HEK293T (cell line): ENCODE measurements at regions not wholly inside any gene's neighbourhood (a gene's known extent, or its start where the extent isn't known, plus 50 kb on each side); places are given as distances from the start of the nearest gene placed in this dataset.

Experiments used
- CTCF ChIA-PET: fragments of 350-600 bp; formaldehyde crosslinking; extraction: SDS; loops from one replicate; lab custom pipeline; 2021; ENCODE audit warnings: antibody characterized with exemption, inconsistent platforms; lab: Yijun Ruan, JAX
- POLR2A ChIA-PET: fragments of 350-600 bp; formaldehyde crosslinking; extraction: SDS; loops from one replicate; lab custom pipeline; 2020; ENCODE audit warnings: antibody characterized with exemption, inconsistent platforms; lab: Yijun Ruan, JAX
- DNase-seq: peaks from one replicate; pipeline ENCODE4 v3.0.0; 2012; ENCODE audit warnings: mixed read lengths; ENCODE audit errors: extremely low spot score
- ARNT ChIP-seq: fragments of 450-650 bp; IDR thresholded peaks from 2 replicates; pipeline ENCODE4 v1.6.1; 2017; ENCODE audit warnings: mild to moderate bottlenecking
- BHLHE40 ChIP-seq: fragments of 450-650 bp; IDR thresholded peaks from 2 replicates; pipeline ENCODE4 v1.6.1; 2016; ENCODE audit warnings: mild to moderate bottlenecking, moderate library complexity, borderline replicate concordance
- CTBP1 ChIP-seq: fragments of 450-650 bp; IDR thresholded peaks from 2 replicates; pipeline ENCODE4 v1.6.1; 2016; ENCODE audit warnings: borderline replicate concordance
- ELF4 ChIP-seq: fragments of 450-650 bp; IDR thresholded peaks from 2 replicates; pipeline ENCODE4 v1.6.1; 2017; ENCODE audit warnings: antibody characterized with exemption
- FOXA1 ChIP-seq: fragments of 450-650 bp; IDR thresholded peaks from 2 replicates; pipeline ENCODE4 v1.6.1; 2016; ENCODE audit warnings: mild to moderate bottlenecking
- FOXK2 ChIP-seq: fragments of 450-650 bp; IDR thresholded peaks from 2 replicates; pipeline ENCODE4 v1.6.1; 2016; ENCODE audit warnings: mild to moderate bottlenecking
- FOXM1 ChIP-seq: fragments of 450-650 bp; IDR thresholded peaks from 2 replicates; pipeline ENCODE4 v1.6.1; 2017; ENCODE audit warnings: mild to moderate bottlenecking, borderline replicate concordance
- HDGF ChIP-seq: fragments of 450-650 bp; IDR thresholded peaks from 2 replicates; pipeline ENCODE4 v1.6.1; 2017; ENCODE audit warnings: antibody characterized with exemption, borderline replicate concordance
- L3MBTL2 ChIP-seq: fragments of 450-650 bp; conservative IDR thresholded peaks from 2 replicates; pipeline ENCODE4 v1.6.1; 2016; ENCODE audit warnings: mild to moderate bottlenecking
- LEF1 ChIP-seq: fragments of 450-650 bp; IDR thresholded peaks from 2 replicates; pipeline ENCODE4 v1.6.1; 2017; ENCODE audit warnings: mild to moderate bottlenecking, borderline replicate concordance
- NFRKB ChIP-seq: fragments of 450-650 bp; IDR thresholded peaks from 2 replicates; pipeline ENCODE4 v1.6.1; 2016; ENCODE audit warnings: mild to moderate bottlenecking, moderate library complexity
- PKNOX1 ChIP-seq: fragments of 450-650 bp; IDR thresholded peaks from 2 replicates; pipeline ENCODE4 v1.6.1; 2016
- SP1 ChIP-seq: fragments of 450-650 bp; IDR thresholded peaks from 2 replicates; pipeline ENCODE4 v1.6.1; 2017
- SUZ12 ChIP-seq: fragments of 450-650 bp; IDR thresholded peaks from 2 replicates; pipeline ENCODE4 v1.6.1; 2016; ENCODE audit warnings: mild to moderate bottlenecking
- TARDBP ChIP-seq: fragments of 450-650 bp; IDR thresholded peaks from 2 replicates; pipeline ENCODE4 v1.6.1; 2016
- ZNF384 ChIP-seq: fragments of 450-650 bp; IDR thresholded peaks from 2 replicates; pipeline ENCODE4 v1.6.1; 2016

- TF ChIP-seq HDGF: no peak
- no peak for TF ChIP-seq FOXA1
- TF ChIP-seq ZNF384: no peak
- TF ChIP-seq ARNT: no peak
- TF ChIP-seq SP1: no peak
- no peak for TF ChIP-seq NFRKB
- no peak for TF ChIP-seq CTBP1
- no peak for TF ChIP-seq L3MBTL2
- no peak for TF ChIP-seq TARDBP
- no peak for TF ChIP-seq FOXK2
- TF ChIP-seq LEF1: no peak
- no peak for TF ChIP-seq BHLHE40
- TF ChIP-seq SUZ12: no peak
- no peak for TF ChIP-seq ELF4
- TF ChIP-seq PKNOX1: no peak
- TF ChIP-seq FOXM1: no peak
- DNase-seq: no peak
- CTCF ChIA-PET: no interaction called here
- POLR2A ChIA-PET: no interaction called here
Observed at GRCh38 chr1:193538680-193539079, 352.3 kb upstream of the B3GALT2 start.

- CTCF ChIA-PET: no interaction called here
- TF ChIP-seq FOXK2 (no peak), FOXM1 (no peak), L3MBTL2 (no peak), SUZ12 (no peak), FOXA1 (no peak), NFRKB (no peak), CTBP1 (no peak), ZNF384 (no peak), SP1 (no peak), TARDBP (no peak), PKNOX1 (no peak), ELF4 (no peak), BHLHE40 (no peak), LEF1 (no peak), HDGF (no peak), ARNT (no peak)
- POLR2A ChIA-PET: no interaction called here
- no peak for DNase-seq
Observed at GRCh38 chr1:193538003-193538354, 351.6 kb upstream of the B3GALT2 start.

GRCh38 chr1:193537266-193538002 is 351.0 kb upstream of the B3GALT2 start:
- POLR2A ChIA-PET: no interaction called here
- CTCF ChIA-PET: no interaction called here
- no peak for TF ChIP-seq NFRKB
- TF ChIP-seq FOXK2: no peak
- no peak for TF ChIP-seq L3MBTL2
- no peak for TF ChIP-seq SUZ12
- TF ChIP-seq TARDBP: no peak
- TF ChIP-seq FOXM1: no peak
- TF ChIP-seq ELF4: no peak
- no peak for TF ChIP-seq HDGF
- no peak for TF ChIP-seq ARNT
- TF ChIP-seq FOXA1: no peak
- no peak for TF ChIP-seq SP1
- no peak for TF ChIP-seq ZNF384
- no peak for TF ChIP-seq BHLHE40
- no peak for TF ChIP-seq PKNOX1
- TF ChIP-seq LEF1: no peak
- TF ChIP-seq CTBP1: no peak
- no peak for DNase-seq

- ChIA-PET POLR2A (no interaction called here), CTCF (no interaction called here)
- DNase-seq: no peak
- TF ChIP-seq ARNT: no peak
Observed at GRCh38 chr1:193533853-193534252, 347.4 kb upstream of the B3GALT2 start.

- ChIA-PET CTCF (no interaction called here), POLR2A (no interaction called here)
- DNase-seq: no peak
- TF ChIP-seq PKNOX1 (no peak), TARDBP (no peak), L3MBTL2 (no peak), NFRKB (no peak)
Observed at GRCh38 chr1:193525917-193526710, 339.7 kb upstream of the B3GALT2 start.
